Common myeloid progenitor, CD34-positive (primary cell): ENCODE measurements at regions not wholly inside any gene's neighbourhood (a gene's known extent, or its start where the extent isn't known, plus 50 kb on each side); places are given as distances from the start of the nearest gene placed in this dataset.

ENCODE experiments used
- CTCF ChIA-PET: fragments of 350-600 bp; sonication (Branson Sonifier 250); formaldehyde crosslinking; loops from one replicate; lab custom pipeline; 2021; ENCODE audit warnings: antibody characterized with exemption; lab: Charles Lee
- POLR2A ChIA-PET: fragments of 350-600 bp; sonication (Branson Sonifier 250); formaldehyde crosslinking; loops from one replicate; lab custom pipeline; 2021; ENCODE audit warnings: antibody characterized with exemption; lab: Charles Lee
- DNase-seq, 3 donors: peaks; one replicate each; pipeline versions ENCODE4 v3.0.0 to v3.0.0-alpha.2; 2013
- H3K27ac ChIP-seq, 2 experiments: 1 replicate in 1 of 2; 2 replicates in 1 of 2; pipeline ENCODE4 v1.7.0; 2013; ENCODE audit warnings: inconsistent platforms in 2 of 2, low read length in 2 of 2, mild to moderate bottlenecking in 2 of 2, low read depth in 1 of 2, moderate library complexity in 1 of 2; ENCODE audit not compliant: severe bottlenecking in 2 of 2, insufficient read depth in 1 of 2, poor library complexity in 1 of 2
- H3K27me3 ChIP-seq, 5 experiments: replicated peaks in 2 of 5; 1 replicate in 3 of 5; 2 replicates in 2 of 5; pipeline versions ENCODE4 v1.6.1 to v1.7.0; 2013; ENCODE audit warnings: low read length in 4 of 5, mild to moderate bottlenecking in 2 of 5, moderate library complexity in 2 of 5, inconsistent platforms in 1 of 5; ENCODE audit not compliant: insufficient read depth in 5 of 5, control insufficient read depth in 4 of 5
- H3K36me3 ChIP-seq, 4 experiments: 1 replicate in 2 of 4; 2 replicates in 2 of 4; pipeline versions ENCODE4 v1.6.1 to v1.7.0; 2013; ENCODE audit warnings: low read length in 3 of 4, control low read depth in 1 of 4, mild to moderate bottlenecking in 1 of 4; ENCODE audit not compliant: control insufficient read depth in 4 of 4, insufficient read depth in 4 of 4
- H3K4me1 ChIP-seq, 4 experiments: 1 replicate in 3 of 4; 2 replicates in 1 of 4; pipeline versions ENCODE4 v1.6.1 to v1.7.1; 2013; ENCODE audit warnings: low read length in 3 of 4, mild to moderate bottlenecking in 3 of 4, control low read depth in 1 of 4, inconsistent platforms in 1 of 4, moderate library complexity in 1 of 4; ENCODE audit not compliant: control insufficient read depth in 4 of 4, insufficient read depth in 4 of 4; ENCODE audit errors: control extremely low read depth in 1 of 4
- H3K4me3 ChIP-seq, 7 experiments: 1 replicate in 4 of 7; 2 replicates in 3 of 7; pipeline versions ENCODE4 v1.5.1 to v1.7.0; 2013; ENCODE audit warnings: mild to moderate bottlenecking in 7 of 7, low read length in 6 of 7, moderate library complexity in 6 of 7, inconsistent platforms in 2 of 7, low read depth in 2 of 7, control low read depth in 1 of 7; ENCODE audit not compliant: insufficient read depth in 4 of 7, control insufficient read depth in 1 of 7; ENCODE audit errors: extremely low read depth in 1 of 7
- H3K9me3 ChIP-seq, 5 experiments: 1 replicate in 4 of 5; 2 replicates in 1 of 5; pipeline versions ENCODE4 v1.6.1 to v1.7.1; 2013; ENCODE audit warnings: low read length in 4 of 5, mild to moderate bottlenecking in 2 of 5, inconsistent platforms in 1 of 5, low read depth in 1 of 5, moderate library complexity in 1 of 5; ENCODE audit not compliant: control insufficient read depth in 4 of 5, insufficient read depth in 2 of 5; ENCODE audit errors: control extremely low read depth in 1 of 5
- WGBS: methylation state at CpG from one replicate; pipeline ENCODE4 v1.1.5; 2013; ENCODE audit not compliant: insufficient coverage; 5-methylcytosine and 5-hydroxymethylcytosine counted together

- Histone ChIP-seq H3K9me3 (peaks cover 0 to 3% (median 0%) of the 10 kb centered on the region in 5 experiments), H3K4me1 (peaks cover 0 to 3% (median under 1%) of the 10 kb centered on the region in 4 experiments), H3K27ac (no peak overlapping the region), H3K27me3 (no peaks in the 10 kb centered on the region), H3K4me3 (no peak overlapping the region), H3K36me3 (no peaks in the 10 kb centered on the region)
- CTCF ChIA-PET: interaction anchor here (1.4 kb wide), 1 partner anchor 17 kb away, joined by 4 read pairs; no protein-coding TSS in a partner anchor
- POLR2A ChIA-PET: no interaction called here
- DNase-seq: no peak
Measured at GRCh38 chr6:119559586-119559985, 210.0 kb upstream of the MAN1A1 start.

- Histone ChIP-seq H3K27ac (no peak overlapping the region), H3K36me3 (no peaks in the 10 kb centered on the region), H3K4me3 (no peak overlapping the region), H3K9me3 (peaks cover 0 to 12% (median 4%) of the 10 kb centered on the region in 5 experiments), H3K27me3 (no peaks in the 10 kb centered on the region), H3K4me1 (peaks cover 0 to 3% (median 1%) of the 10 kb centered on the region in 4 experiments)
- no peak for DNase-seq
- 100% methylated on average over 3 of the region's 5 CpGs for WGBS
- POLR2A ChIA-PET: no interaction called here
- CTCF ChIA-PET: no interaction called here
Measured at GRCh38 chr6:119557239-119557638, 207.7 kb upstream of the MAN1A1 start.

GRCh38 chr6:119552021-119552420 is 202.5 kb upstream of the MAN1A1 start:
- H3K9me3 ChIP-seq: peaks cover 0 to 12% (median 4%) of the 10 kb centered on the region in 5 experiments
- no peak overlapping the region for H3K27ac ChIP-seq
- no CpG with 5 or more reads among the region's 1 CpG for WGBS
- peak in 2 of 3 donors; percentile 41 to 44 for DNase-seq
- H3K27me3 ChIP-seq: no peaks in the 10 kb centered on the region
- CTCF ChIA-PET: no interaction called here
- no peaks in the 10 kb centered on the region for H3K36me3 ChIP-seq
- peaks cover 0 to 5% (median 0%) of the 10 kb centered on the region in 4 experiments for H3K4me1 ChIP-seq
- POLR2A ChIA-PET: no interaction called here
- no peak overlapping the region for H3K4me3 ChIP-seq

GRCh38 chr6:119547024-119547423 is 197.5 kb upstream of the MAN1A1 start:
- Histone ChIP-seq H3K9me3 (no peaks in the 10 kb centered on the region), H3K4me3 (no peak overlapping the region), H3K36me3 (no peaks in the 10 kb centered on the region), H3K4me1 (peaks cover 0 to 9% (median 0%) of the 10 kb centered on the region in 4 experiments), H3K27ac (no peak overlapping the region), H3K27me3 (no peaks in the 10 kb centered on the region)
- ChIA-PET CTCF (no interaction called here), POLR2A (no interaction called here)
- DNase-seq: no peak
- WGBS: 97% methylated on average over 2 of the region's 3 CpGs

GRCh38 chr6:119545245-119545644 is 195.7 kb upstream of the MAN1A1 start:
- no peaks in the 10 kb centered on the region for H3K36me3 ChIP-seq
- H3K4me3 ChIP-seq: no peak overlapping the region
- ChIA-PET POLR2A (no interaction called here), CTCF (no interaction called here)
- peaks cover 0 to 6% (median 0%) of the 10 kb centered on the region in 4 experiments for H3K4me1 ChIP-seq
- H3K27me3 ChIP-seq: no peaks in the 10 kb centered on the region
- no peak for DNase-seq
- H3K9me3 ChIP-seq: no peaks in the 10 kb centered on the region
- no CpG with 5 or more reads among the region's 1 CpG for WGBS
- no peak overlapping the region for H3K27ac ChIP-seq

DNA sequence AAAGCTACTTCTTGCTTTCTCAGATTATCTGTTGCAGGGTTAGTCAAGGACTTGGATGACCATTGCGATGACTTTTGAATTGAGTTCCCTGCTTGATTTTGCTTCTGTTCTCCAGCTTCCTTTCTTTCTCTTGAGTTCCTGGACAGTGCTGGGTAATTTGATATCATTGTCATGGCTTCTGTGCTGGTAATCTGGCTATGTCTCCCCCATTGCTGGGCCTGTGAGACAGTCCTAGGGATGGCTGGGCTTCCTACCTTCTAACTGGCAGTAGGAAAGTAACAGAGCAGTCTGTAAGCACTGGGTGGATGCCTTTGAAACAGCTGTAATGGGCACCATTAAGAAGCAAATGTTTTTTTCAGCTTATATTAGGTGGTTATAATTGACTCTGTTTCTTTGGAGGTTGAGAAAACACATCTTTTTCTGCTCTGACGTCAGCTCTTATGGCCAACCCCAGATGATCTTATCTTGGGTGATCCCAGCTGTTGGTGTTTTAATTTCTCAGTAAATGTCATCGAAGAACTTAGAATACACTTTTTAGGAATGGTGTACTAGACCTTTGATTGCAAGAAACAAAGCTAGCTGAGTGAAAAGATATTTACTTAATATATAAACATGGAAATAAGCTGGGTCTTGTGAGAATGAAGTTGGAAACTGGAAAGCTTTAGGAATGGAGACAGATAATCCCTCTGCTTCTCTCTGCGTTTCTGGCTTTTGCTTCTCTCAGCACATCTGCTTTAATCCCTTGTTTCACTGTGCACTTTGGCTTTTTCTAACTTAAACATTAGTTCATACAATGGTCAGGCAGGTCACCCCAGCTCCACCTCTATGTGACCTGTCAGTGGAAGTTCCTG is 195.0 kb upstream of the MAN1A1 start:
- 96% methylated on average over 3 of the region's 4 CpGs for WGBS
- no peak overlapping the region for H3K27ac ChIP-seq
- peaks cover 0 to under 1% (median 0%) of the 10 kb centered on the region in 5 experiments for H3K9me3 ChIP-seq
- no peak for DNase-seq
- peaks cover 0 to 6% (median 0%) of the 10 kb centered on the region in 4 experiments for H3K4me1 ChIP-seq
- ChIA-PET CTCF (no interaction called here), POLR2A (no interaction called here)
- H3K36me3 ChIP-seq: no peaks in the 10 kb centered on the region
- H3K27me3 ChIP-seq: no peaks in the 10 kb centered on the region
- no peak overlapping the region for H3K4me3 ChIP-seq

DNA sequence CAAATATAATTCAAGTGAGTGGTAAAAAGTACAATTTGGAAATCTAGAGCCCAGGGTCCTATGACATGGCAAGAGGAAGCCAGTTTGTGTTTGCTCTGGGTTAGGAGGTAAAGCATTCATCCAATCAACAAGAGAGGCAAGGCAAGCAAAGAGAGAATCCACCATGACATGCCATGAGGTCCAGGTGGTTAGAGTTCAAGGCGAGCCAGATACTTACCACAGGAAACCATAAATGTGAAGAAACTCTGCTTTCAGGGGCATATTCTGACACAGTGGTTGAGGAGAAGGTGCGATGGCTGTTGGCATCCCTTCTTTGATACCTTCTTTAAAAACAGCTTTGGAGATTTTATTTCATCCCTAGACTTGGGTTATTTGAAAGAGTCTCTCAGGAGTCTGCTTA is 193.8 kb upstream of the MAN1A1 start:
- POLR2A ChIA-PET: no interaction called here
- H3K9me3 ChIP-seq: peaks cover 0 to 4% (median 0%) of the 10 kb centered on the region in 5 experiments
- peaks cover 0 to 6% (median 0%) of the 10 kb centered on the region in 4 experiments for H3K4me1 ChIP-seq
- 75% methylated on average over 1 of the region's 2 CpGs for WGBS
- no peaks in the 10 kb centered on the region for H3K36me3 ChIP-seq
- no peak for DNase-seq
- CTCF ChIA-PET: no interaction called here
- H3K4me3 ChIP-seq: no peak overlapping the region
- no peaks in the 10 kb centered on the region for H3K27me3 ChIP-seq
- H3K27ac ChIP-seq: no peak overlapping the region
